NT2/D1 (cell line): ENCODE measurements at regions not wholly inside any gene's neighbourhood (a gene's known extent, or its start where the extent isn't known, plus 50 kb on each side); places are given as distances from the start of the nearest gene placed in this dataset.

Experiments
- SUZ12 ChIP-seq: IDR thresholded peaks from 2 replicates; pipeline ENCODE4 v1.6.1; 2011; ENCODE audit not compliant: insufficient read length, insufficient read depth; ENCODE audit errors: extremely low read depth
- YY1 ChIP-seq: IDR thresholded peaks from 2 replicates; pipeline ENCODE4 v1.6.1; 2011; ENCODE audit not compliant: insufficient read length, insufficient read depth

DNA sequence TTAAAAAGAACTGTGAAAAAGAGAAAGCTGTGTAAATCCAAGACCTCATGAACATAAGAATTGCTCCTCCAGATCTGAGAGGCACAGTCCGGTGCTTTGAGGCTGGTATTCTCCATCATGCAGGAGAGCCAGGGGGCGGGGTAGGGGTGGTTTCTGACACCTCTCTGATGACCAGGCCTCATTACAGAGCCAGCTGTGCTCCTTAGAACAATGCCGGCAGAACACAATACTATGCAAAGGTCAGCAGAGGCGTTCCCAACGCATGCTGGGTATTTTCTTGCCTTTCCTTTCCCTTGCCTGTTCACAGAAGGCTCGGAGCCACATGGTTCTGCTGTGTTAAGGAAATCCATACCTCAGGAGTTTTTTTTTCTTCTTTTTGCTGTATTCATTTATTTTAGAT is 91.2 kb upstream of the SOD3 start:
- TF ChIP-seq YY1 (no peak), SUZ12 (no peak)
